Renal cortex interstitium (tissue), 11 donors: ENCODE measurements at regions not wholly inside any gene's neighbourhood (a gene's known extent, or its start where the extent isn't known, plus 50 kb on each side); places are given as distances from the start of the nearest gene placed in this dataset.

Source experiments
- DNase-seq, 11 donors: peaks; one replicate each; pipeline ENCODE4 v3.0.0-alpha.2; 2013; ENCODE audit warnings: low read depth in 9 of 11, low spot score in 4 of 11; ENCODE audit errors: extremely low read depth in 1 of 11

GRCh38 chr15:69784798-69785566, 312.7 kb downstream of the TLE3 start:
- no peak for DNase-seq

- no peak for DNase-seq
These were observed 311.5 kb downstream of the TLE3 start for GRCh38 chr15:69786136-69786701.

- DNase-seq = no peak
These were observed 309.9 kb downstream of the TLE3 start for GRCh38 chr15:69787791-69788190.

- no peak for DNase-seq
These were observed 307.9 kb downstream of the TLE3 start for GRCh38 chr15:69789648-69790393.

GRCh38 chr15:69790632-69791031, 307.1 kb downstream of the TLE3 start:
- no peak for DNase-seq

GRCh38 chr15:69792823-69793222, 304.9 kb downstream of the TLE3 start:
- no peak for DNase-seq

GRCh38 chr15:69793431-69793780, 304.3 kb downstream of the TLE3 start:
- DNase-seq = no peak

- no peak for DNase-seq
These were observed 303.8 kb downstream of the TLE3 start for GRCh38 chr15:69793781-69794451.

- DNase-seq = peak in 4 of 11 donors; percentile 10 to 45 (median 22)
These were observed 302.9 kb downstream of the TLE3 start for GRCh38 chr15:69794645-69795469.

GRCh38 chr15:69795601-69796000, 302.1 kb downstream of the TLE3 start:
- no peak for DNase-seq

GRCh38 chr15:69797051-69797595, 300.6 kb downstream of the TLE3 start:
- no peak for DNase-seq

- DNase-seq = no peak
These were observed 300.1 kb downstream of the TLE3 start for GRCh38 chr15:69797615-69798014.

GRCh38 chr15:69798481-69799250, 299.1 kb downstream of the TLE3 start:
- no peak for DNase-seq

GRCh38 chr15:69801144-69801543, 296.6 kb downstream of the TLE3 start:
- no peak for DNase-seq

- no peak for DNase-seq
These were observed 295.3 kb downstream of the TLE3 start for GRCh38 chr15:69802432-69802831.

- no peak for DNase-seq
These were observed 292.9 kb downstream of the TLE3 start for GRCh38 chr15:69804786-69805185.

GRCh38 chr15:69805248-69805953, 292.3 kb downstream of the TLE3 start:
- DNase-seq = no peak
